Effector memory CD4-positive, alpha-beta T cell (primary cell): ENCODE measurements at regions not wholly inside any gene's neighbourhood (a gene's known extent, or its start where the extent isn't known, plus 50 kb on each side); places are given as distances from the start of the nearest gene placed in this dataset.

Experiments used
- DNase-seq, 3 donors: peaks; one replicate each; pipeline ENCODE4 v3.0.0-alpha.2; 2020
- H3K27ac ChIP-seq: 2 replicates; pipeline ENCODE4 v1.7.0; 2013; ENCODE audit warnings: mild to moderate bottlenecking, low read length, moderate library complexity; ENCODE audit not compliant: insufficient read depth, poor library complexity, severe bottlenecking
- H3K27me3 ChIP-seq: replicated peaks from 2 replicates; pipeline ENCODE4 v1.7.0; 2013; ENCODE audit warnings: mild to moderate bottlenecking, low read length; ENCODE audit not compliant: insufficient read depth, control insufficient read depth, poor library complexity, severe bottlenecking
- H3K36me3 ChIP-seq: 2 replicates; pipeline ENCODE4 v1.7.0; 2013; ENCODE audit warnings: mild to moderate bottlenecking, low read length, moderate library complexity; ENCODE audit not compliant: control insufficient read depth, insufficient read depth
- H3K4me1 ChIP-seq: 2 replicates; pipeline ENCODE4 v1.7.0; 2013; ENCODE audit warnings: low read length, mild to moderate bottlenecking; ENCODE audit not compliant: control insufficient read depth, insufficient read depth, poor library complexity, severe bottlenecking
- H3K4me3 ChIP-seq: 2 replicates; pipeline ENCODE4 v1.7.0; 2013; ENCODE audit warnings: low read length, low read depth, mild to moderate bottlenecking; ENCODE audit not compliant: insufficient read depth, poor library complexity, severe bottlenecking
- H3K9me3 ChIP-seq: 2 replicates; pipeline ENCODE4 v1.7.0; 2013; ENCODE audit warnings: mild to moderate bottlenecking, low read length, moderate library complexity; ENCODE audit not compliant: control insufficient read depth

DNA sequence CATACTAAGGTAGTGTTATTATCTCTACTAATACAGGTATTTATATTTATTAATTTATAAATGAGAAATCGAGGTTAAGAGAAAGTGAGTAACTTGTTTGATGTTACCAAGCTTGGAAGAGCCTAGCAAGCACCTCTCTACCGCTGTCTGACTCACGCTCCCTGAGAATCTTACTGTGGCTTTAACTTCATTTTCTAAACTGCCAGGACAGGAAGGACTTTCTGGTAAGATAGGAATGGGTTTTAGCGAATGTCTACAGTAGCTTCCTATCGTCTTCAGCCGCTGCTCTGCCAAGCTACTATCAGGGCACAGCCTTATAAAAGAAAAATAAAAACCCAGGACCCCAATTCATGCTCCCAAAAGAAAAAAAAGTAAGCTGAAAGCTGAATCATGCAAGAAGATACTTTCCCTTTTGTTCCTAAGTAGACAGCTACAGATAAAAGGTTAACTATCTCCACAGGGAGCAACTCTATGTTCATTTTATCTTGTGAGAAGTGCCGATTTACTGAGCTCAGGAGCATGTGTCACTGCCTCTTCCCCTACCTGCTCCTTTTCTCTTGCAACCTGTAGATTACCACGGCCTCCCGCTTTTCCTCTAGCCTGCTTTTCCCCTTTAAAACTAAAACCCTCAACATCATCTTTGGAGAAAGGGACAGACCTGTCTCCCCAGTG, 60.2 kb downstream of the THNSL1 start:
- H3K27me3 ChIP-seq = peaks cover 3% of the 10 kb centered on the region
- DNase-seq = no peak
- no peaks in the 10 kb centered on the region for H3K9me3 ChIP-seq
- no peak overlapping the region for H3K4me3 ChIP-seq
- H3K36me3 ChIP-seq = no peaks in the 10 kb centered on the region
- no peaks in the 10 kb centered on the region for H3K4me1 ChIP-seq
- no peak overlapping the region for H3K27ac ChIP-seq

DNA sequence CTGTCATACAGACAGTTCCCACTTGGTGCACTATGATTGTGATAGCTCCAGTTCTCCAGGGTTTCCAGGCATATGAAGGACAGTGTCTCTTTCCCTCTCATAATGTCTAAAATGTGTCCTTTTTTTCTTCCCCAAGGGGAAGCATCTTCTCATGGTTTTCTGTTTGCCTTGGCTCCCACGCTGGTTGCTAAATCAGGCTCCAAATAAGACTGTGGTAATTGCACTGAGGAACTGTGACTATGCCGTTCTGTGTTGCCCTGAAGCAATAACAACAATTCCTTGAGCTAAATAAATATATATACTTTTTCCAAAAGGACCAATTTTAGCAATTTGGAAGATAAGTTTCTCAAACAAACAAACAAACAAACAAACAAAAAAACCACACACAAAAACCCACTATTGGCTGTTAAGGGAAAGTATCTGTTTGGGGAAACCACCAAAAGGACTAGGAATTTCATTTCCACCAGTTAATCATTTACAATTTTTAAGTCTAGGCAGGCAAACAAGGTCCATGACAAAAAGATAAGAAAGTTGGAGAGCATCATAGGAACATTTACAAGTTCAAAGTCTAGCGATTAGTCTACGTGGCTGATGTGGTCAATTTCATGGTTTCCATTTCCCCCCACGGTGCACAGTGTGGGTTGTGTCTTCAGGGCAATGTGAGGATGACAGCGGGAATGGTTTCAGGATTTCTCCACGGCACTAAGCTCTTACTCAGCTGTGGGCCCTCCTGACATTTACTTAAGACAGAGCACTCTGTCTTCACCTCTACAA, 62.4 kb downstream of the THNSL1 start:
- H3K4me3 ChIP-seq = no peak overlapping the region
- no peak overlapping the region for H3K27ac ChIP-seq
- peaks cover 3% of the 10 kb centered on the region for H3K27me3 ChIP-seq
- H3K4me1 ChIP-seq = no peaks in the 10 kb centered on the region
- H3K36me3 ChIP-seq = no peaks in the 10 kb centered on the region
- H3K9me3 ChIP-seq = no peaks in the 10 kb centered on the region
- DNase-seq = no peak

DNA sequence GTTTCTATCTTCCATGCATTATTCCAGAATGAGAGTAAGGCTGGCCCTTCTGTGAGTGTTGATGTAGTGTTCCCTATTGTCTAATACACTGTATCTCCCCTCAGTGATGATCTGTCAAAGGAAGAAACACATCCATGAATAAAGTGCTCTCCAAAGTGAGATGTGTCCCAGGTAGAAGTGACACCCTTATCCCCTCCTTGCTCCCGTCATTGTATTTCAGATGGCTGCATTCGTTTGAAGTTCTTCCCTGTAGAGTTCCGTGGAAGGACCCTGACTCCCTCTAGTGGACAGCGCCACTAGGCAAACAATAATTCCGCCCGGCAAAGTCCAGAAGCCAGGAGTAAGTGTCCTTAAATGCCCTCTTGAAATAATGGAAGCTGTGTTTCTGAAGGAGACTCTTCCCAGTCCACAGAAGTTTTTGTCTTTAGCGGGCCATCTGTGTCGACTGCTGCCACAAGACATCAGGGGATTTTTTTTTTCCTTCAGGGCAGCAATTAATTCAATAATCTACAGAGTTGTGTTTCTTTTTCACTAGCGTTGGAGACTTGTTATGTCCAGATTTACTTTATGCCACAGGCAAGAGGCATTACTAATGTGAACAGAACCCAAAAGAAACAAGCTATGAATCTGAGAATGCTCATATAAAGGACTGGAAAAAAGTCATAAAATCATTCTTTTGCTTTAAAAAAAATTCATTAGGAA, 64.6 kb downstream of the THNSL1 start:
- Histone ChIP-seq H3K4me1 (no peaks in the 10 kb centered on the region), H3K27ac (no peak overlapping the region), H3K36me3 (no peaks in the 10 kb centered on the region), H3K9me3 (no peaks in the 10 kb centered on the region), H3K4me3 (no peak overlapping the region), H3K27me3 (peaks cover 3% of the 10 kb centered on the region)
- peak; percentile 5 to 32 (median 14) for DNase-seq

DNA sequence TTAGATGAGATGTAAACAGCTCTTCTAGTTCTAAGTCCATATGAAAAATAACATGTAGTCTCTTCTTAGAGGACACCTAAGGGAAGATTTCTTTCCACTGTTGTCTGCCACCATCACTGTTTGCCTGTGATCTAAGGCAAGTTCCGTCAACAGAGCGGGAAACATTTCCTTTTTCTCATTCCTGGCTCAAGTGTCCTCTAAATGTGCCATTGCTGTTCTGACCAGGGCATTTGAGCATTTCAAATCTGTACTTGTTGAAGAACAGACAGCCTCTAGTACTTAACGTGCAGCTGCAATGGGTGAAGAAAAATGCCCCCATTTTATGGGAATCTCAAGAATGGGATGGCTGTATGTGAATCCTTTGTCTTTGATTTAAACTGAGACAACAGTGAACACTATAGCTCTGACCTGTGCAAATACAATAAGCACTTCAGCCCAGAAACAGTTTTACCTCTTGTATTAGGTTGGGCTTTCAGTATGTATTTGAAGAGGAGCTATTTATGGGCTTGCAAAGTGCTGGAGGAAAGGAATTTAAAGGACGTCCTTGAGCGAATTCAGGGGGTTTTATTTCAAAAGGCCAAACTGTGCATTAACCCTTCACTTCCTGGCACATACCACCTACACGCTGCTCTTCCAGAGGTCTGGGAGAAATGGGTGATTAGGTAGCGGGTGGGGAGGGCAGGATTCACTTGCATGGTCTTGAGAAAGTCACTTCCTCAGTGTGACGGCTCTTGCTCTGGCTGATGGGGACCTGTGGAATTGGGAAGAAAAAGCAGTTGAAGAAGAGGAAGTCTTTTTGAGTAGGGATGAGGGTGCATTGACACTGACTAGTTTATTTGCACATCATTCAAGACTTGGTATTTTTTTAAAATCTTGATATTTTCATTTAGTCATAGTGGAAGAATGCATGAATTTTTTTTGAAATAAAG, 66.1 kb downstream of the THNSL1 start:
- no peak overlapping the region for H3K27ac ChIP-seq
- H3K36me3 ChIP-seq = no peaks in the 10 kb centered on the region
- H3K4me3 ChIP-seq = no peak overlapping the region
- peaks cover 3% of the 10 kb centered on the region for H3K27me3 ChIP-seq
- DNase-seq = no peak
- H3K4me1 ChIP-seq = no peaks in the 10 kb centered on the region
- H3K9me3 ChIP-seq = no peaks in the 10 kb centered on the region

DNA sequence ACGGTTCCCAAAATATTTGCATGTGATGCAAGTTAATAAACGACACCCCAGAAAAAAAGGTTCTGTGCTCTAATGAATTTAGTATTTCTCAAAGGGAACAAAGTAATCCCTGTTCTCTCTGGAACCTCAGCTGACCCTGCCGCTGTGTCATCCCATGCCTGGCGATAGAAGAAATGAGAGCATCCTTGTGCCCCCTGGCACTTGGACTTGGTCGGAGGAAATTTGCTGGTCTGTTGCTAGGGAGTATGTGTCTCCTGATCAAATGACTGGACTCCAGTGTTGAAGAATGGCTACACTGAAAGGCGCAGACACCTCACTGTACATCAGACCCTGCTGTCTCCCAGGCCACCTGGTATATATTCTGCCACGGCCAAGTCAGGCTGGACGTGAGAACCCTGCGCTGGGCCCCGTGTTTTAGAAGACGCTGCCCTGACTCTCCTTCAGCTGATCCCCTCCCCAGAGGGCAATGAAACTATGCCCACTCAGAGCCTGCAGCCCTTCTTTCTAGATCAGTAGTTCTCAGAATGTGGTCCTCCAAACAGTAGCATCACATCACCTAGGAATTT, 67.2 kb downstream of the THNSL1 start:
- no peaks in the 10 kb centered on the region for H3K9me3 ChIP-seq
- no peaks in the 10 kb centered on the region for H3K4me1 ChIP-seq

DNA sequence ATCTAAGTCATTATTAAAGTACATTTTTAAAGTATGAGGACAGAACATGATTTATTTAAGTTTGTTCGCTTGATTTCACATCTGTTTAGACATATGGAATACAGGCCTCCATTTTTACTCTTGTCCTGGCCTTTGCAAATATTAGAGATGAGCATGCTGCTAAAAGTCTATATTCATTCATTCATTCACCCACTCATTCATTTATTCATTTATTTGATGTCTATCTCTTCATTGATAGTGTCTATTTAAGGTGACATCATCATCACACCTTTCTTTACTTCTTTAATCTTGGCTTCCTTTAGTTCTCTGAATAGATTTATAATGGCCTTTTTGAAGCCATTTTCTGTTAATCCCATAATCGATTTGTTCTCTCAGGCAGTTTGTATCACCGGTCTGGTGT, 68.0 kb downstream of the THNSL1 start:
- Histone ChIP-seq H3K4me3 (no peak overlapping the region), H3K9me3 (no peaks in the 10 kb centered on the region), H3K4me1 (no peaks in the 10 kb centered on the region), H3K27ac (no peak overlapping the region), H3K27me3 (peaks cover 3% of the 10 kb centered on the region), H3K36me3 (no peaks in the 10 kb centered on the region)
- DNase-seq = no peak

More for the DNA sequence above, 67.2 kb downstream of the THNSL1 start:
- Histone ChIP-seq H3K36me3 (no peaks in the 10 kb centered on the region), H3K4me3 (no peak overlapping the region), H3K27me3 (peaks cover 3% of the 10 kb centered on the region), H3K27ac (no peak overlapping the region)
- no peak for DNase-seq

DNA sequence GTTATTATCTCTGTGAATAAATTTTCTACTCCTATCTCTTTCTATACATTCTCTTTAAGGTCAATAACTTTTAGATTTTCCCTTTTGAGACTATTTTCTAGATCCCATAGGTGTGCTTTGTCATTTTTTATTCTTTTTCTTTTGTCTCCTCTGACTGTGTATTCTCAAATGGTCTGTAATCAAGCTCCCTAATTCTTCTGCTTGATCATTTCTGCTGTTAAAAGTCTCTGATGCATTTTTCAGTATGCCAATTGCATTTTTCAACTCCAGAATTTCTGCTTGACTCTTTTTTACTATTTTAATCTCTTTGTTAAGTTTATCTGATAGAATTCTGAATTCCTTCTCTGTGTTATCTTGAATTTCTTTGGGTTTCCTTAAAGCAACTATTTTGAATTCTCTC, 78.2 kb downstream of the THNSL1 start:
- no peaks in the 10 kb centered on the region for H3K4me1 ChIP-seq
- H3K9me3 ChIP-seq = peaks cover 3% of the 10 kb centered on the region
- no peak for DNase-seq
- no peaks in the 10 kb centered on the region for H3K27me3 ChIP-seq
- H3K27ac ChIP-seq = no peak overlapping the region
- H3K4me3 ChIP-seq = no peak overlapping the region
- H3K36me3 ChIP-seq = no peaks in the 10 kb centered on the region

DNA sequence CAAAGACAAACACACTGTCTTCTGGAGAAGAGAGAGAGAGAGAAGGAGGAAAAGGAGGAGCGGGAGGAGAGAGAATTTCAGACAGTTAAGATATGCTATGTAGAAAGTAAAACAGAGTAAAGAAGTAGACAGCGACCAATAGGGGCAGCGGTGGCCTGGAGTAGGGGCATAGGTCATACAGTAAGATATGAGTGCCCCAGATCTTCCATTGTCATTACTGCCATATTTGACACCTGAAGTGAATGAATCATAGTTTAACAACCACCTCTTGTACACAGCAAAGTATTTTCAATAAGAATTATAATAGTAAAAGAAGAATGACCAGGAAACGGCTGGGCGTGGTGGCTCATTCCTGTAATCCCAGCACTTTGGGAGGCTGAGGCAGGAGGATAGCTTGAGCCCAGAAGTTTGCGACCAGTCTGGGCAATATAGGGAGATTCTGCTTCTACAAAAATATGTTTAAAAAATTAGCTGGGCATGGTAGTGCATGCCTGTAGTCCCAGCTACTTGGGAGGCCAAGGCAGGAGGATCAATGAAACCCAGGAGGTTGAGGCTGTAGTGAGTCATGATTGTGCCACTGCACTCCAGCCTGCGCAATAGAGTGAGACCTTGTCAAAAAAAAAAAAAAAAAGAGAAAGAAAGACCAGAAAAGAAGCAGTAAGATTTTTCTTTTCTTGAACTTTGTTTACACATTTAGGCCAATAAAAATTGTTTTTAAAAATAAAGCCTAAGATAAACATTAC, 77.0 kb upstream of the GPR158 start:
- no peaks in the 10 kb centered on the region for H3K36me3 ChIP-seq
- no peak overlapping the region for H3K4me3 ChIP-seq
- peaks cover 3% of the 10 kb centered on the region for H3K9me3 ChIP-seq
- H3K4me1 ChIP-seq = no peaks in the 10 kb centered on the region
- no peaks in the 10 kb centered on the region for H3K27me3 ChIP-seq
- no peak overlapping the region for H3K27ac ChIP-seq
- no peak for DNase-seq

DNA sequence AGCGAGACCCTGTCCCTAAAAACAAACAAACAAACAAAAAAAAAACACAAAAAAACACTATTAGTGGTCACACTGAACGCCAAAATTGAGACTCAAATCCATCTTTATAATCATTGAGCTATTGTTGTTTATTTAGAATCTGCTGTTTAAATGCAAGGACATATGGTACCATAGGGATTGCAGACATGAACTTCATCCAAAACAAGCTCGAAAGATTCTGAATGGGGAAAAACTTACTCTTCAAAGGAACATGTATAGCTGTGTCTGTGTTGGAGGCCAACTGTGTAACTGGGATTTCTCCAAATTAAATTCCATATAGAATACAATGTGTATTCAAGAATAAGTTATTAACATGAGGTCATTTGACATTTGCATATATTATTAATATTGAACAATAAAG, 74.7 kb upstream of the GPR158 start:
- Histone ChIP-seq H3K36me3 (no peaks in the 10 kb centered on the region), H3K9me3 (peaks cover under 1% of the 10 kb centered on the region), H3K27me3 (no peaks in the 10 kb centered on the region), H3K4me3 (no peak overlapping the region), H3K4me1 (no peaks in the 10 kb centered on the region), H3K27ac (no peak overlapping the region)
- no peak for DNase-seq
